Parathyroid adenoma (tissue), 2 donors: ENCODE measurements at regions not wholly inside any gene's neighbourhood (a gene's known extent, or its start where the extent isn't known, plus 50 kb on each side); places are given as distances from the start of the nearest gene placed in this dataset.

Experiments
- H2AFZ ChIP-seq: fragments of 300-600 bp; sonication (generic); one replicate; pipeline ENCODE4 v1.7.0; 2017; ENCODE audit warnings: antibody characterized with exemption, mild to moderate bottlenecking
- H3K27ac ChIP-seq: fragments of 300-600 bp; sonication (generic); one replicate; pipeline ENCODE4 v1.7.0; 2017
- H3K27me3 ChIP-seq: fragments of 300-600 bp; sonication (generic); one replicate; pipeline ENCODE4 v1.7.0; 2017; ENCODE audit warnings: low read length; ENCODE audit not compliant: control insufficient read depth, insufficient read depth
- H3K36me3 ChIP-seq: fragments of 300-600 bp; sonication (generic); one replicate; pipeline ENCODE4 v1.7.0; 2017; ENCODE audit warnings: low read length; ENCODE audit not compliant: control insufficient read depth, insufficient read depth
- H3K4me1 ChIP-seq: fragments of 300-600 bp; sonication (generic); one replicate; pipeline ENCODE4 v1.7.0; 2017; ENCODE audit warnings: control low read depth
- H3K4me2 ChIP-seq: fragments of 300-600 bp; sonication (generic); one replicate; pipeline ENCODE4 v1.7.0; 2017; ENCODE audit warnings: low read length
- H3K4me3 ChIP-seq: fragments of 300-600 bp; sonication (generic); one replicate; pipeline ENCODE4 v1.7.0; 2017; ENCODE audit warnings: low read depth, low read length
- H3K79me2 ChIP-seq: fragments of 300-600 bp; sonication (generic); one replicate; pipeline ENCODE4 v1.7.0; 2017; ENCODE audit warnings: control low read depth
- H3K9ac ChIP-seq: fragments of 300-600 bp; sonication (generic); one replicate; pipeline ENCODE4 v1.7.0; 2017; ENCODE audit warnings: mild to moderate bottlenecking
- H3K9me3 ChIP-seq: fragments of 300-600 bp; sonication (generic); one replicate; pipeline ENCODE4 v1.7.0; 2017; ENCODE audit warnings: low read length; ENCODE audit not compliant: control insufficient read depth
- TF ChIP-seq, protein P1 (sequence below): fragments of 300-600 bp; sonication (generic); IDR thresholded peaks from one replicate; pipeline ENCODE4 v1.7.0; 2017; ENCODE audit warnings: antibody characterized with exemption, mild to moderate bottlenecking
- donor health status: primary hyperparathyroidism.

DNA sequence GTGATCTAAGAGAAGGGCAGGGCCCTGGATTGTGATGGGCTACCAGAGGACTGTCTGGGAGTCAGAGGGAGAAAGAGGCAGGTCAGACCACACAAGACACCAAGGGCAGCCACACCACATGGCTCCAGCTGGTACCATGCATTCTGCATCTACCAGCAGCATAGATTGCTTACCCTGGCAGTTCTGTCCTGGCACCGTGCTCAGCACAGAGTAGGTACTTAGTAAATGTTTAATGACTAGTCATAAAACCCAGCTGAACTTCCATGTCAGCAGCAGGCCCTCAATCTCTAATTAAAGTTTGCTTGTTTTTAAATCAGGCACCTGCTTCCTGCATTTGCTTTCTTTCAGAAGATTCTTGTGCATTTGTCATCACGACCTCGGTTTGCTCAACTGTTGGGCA is 77.3 kb upstream of the ATP2B2 start:
- no peaks in the 10 kb centered on the region for H3K36me3 ChIP-seq
- no peak overlapping the region for H3K27ac ChIP-seq
- H3K9me3 ChIP-seq, result no peaks in the 10 kb centered on the region
- no peak overlapping the region for H2AFZ ChIP-seq
- H3K4me3 ChIP-seq, result no peak overlapping the region
- H3K4me2 ChIP-seq, result no peak overlapping the region
- H3K79me2 ChIP-seq, result no peaks in the 10 kb centered on the region
- H3K9ac ChIP-seq, result no peak overlapping the region
- TF ChIP-seq, protein P1, sequence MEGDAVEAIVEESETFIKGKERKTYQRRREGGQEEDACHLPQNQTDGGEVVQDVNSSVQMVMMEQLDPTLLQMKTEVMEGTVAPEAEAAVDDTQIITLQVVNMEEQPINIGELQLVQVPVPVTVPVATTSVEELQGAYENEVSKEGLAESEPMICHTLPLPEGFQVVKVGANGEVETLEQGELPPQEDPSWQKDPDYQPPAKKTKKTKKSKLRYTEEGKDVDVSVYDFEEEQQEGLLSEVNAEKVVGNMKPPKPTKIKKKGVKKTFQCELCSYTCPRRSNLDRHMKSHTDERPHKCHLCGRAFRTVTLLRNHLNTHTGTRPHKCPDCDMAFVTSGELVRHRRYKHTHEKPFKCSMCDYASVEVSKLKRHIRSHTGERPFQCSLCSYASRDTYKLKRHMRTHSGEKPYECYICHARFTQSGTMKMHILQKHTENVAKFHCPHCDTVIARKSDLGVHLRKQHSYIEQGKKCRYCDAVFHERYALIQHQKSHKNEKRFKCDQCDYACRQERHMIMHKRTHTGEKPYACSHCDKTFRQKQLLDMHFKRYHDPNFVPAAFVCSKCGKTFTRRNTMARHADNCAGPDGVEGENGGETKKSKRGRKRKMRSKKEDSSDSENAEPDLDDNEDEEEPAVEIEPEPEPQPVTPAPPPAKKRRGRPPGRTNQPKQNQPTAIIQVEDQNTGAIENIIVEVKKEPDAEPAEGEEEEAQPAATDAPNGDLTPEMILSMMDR, result no peak
- H3K4me1 ChIP-seq, result no peaks in the 10 kb centered on the region
- no peaks in the 10 kb centered on the region for H3K27me3 ChIP-seq

DNA sequence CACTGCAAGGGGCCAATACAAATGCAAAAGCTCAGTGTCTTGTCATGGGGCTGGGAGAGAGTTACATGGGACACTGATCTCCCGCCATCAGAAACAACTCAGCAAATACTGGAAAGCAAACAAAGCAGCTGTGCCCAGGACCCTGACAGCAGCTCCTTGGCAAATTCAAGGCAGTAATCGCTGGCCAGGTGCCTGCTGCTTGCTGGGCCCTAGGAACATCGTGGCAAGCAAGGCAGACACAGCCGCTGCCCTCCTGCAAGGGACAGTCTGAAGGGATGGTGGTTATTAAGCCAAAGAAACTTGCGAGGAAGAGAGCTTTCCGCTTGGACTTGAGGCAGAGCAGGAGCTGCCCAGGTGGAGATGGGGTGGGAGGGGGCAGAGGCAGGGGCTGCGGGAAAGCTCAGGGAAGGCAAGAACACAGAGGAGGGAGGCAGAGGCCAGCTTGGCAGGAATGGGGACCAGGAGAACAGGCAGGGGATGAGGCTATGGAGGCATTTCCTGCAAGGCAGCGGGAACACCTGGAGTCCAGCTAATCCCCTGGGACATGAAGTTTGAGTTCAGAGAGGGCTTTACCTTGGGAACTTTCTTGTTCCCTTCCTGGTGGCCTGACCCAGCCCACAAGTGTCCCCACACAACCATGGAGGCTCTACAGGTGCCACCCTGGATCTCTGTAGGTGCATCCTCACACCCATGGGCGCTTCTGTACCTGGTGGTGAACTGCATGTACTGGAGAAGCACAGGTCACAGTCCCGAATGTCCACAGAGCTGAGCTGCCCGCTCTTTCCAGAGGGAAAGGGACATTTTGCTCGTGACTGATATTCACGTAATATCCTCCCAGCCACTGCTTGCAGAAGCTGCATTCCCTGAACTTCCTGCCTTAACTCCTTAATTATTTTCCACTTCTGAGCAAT is 78.7 kb upstream of the ATP2B2 start:
- no peaks in the 10 kb centered on the region for H3K27me3 ChIP-seq

DNA sequence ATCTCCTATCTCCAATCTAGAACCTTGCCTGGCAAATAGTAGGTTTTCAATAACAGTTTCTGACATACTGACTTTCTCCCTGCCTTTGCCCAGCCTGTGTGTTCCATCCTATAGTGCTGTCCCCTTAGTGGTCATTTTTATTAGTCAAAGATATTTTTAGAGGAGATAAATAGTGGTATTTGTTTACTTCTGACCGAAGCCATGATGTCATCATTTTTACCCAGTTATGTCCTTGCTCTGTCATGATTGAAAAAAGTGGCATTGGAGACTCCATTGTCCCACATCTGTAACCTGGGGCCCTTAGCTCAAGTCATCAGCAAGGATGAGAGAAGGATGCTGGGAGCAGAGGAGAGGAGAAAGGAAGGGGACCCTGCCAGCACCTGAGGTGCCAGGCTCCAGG is 80.6 kb upstream of the ATP2B2 start:
- H3K4me1 ChIP-seq, result no peaks in the 10 kb centered on the region
- no peak overlapping the region for H3K9ac ChIP-seq
- no peak overlapping the region for H3K4me3 ChIP-seq
- no peaks in the 10 kb centered on the region for H3K9me3 ChIP-seq
- H3K27me3 ChIP-seq, result no peaks in the 10 kb centered on the region
- no peaks in the 10 kb centered on the region for H3K36me3 ChIP-seq
- TF ChIP-seq, protein P1, result no peak
- no peak overlapping the region for H3K27ac ChIP-seq
- no peaks in the 10 kb centered on the region for H3K79me2 ChIP-seq
- H3K4me2 ChIP-seq, result no peak overlapping the region
- no peak overlapping the region for H2AFZ ChIP-seq

More for the DNA sequence above, 78.7 kb upstream of the ATP2B2 start:
- H3K4me3 ChIP-seq, result no peak overlapping the region
- H2AFZ ChIP-seq, result no peak overlapping the region
- H3K36me3 ChIP-seq, result no peaks in the 10 kb centered on the region
- no peaks in the 10 kb centered on the region for H3K79me2 ChIP-seq
- no peaks in the 10 kb centered on the region for H3K4me1 ChIP-seq
- no peak overlapping the region for H3K9ac ChIP-seq
- no peak overlapping the region for H3K27ac ChIP-seq
- TF ChIP-seq, protein P1, result no peak
- H3K9me3 ChIP-seq, result no peaks in the 10 kb centered on the region
- H3K4me2 ChIP-seq, result no peak overlapping the region

DNA sequence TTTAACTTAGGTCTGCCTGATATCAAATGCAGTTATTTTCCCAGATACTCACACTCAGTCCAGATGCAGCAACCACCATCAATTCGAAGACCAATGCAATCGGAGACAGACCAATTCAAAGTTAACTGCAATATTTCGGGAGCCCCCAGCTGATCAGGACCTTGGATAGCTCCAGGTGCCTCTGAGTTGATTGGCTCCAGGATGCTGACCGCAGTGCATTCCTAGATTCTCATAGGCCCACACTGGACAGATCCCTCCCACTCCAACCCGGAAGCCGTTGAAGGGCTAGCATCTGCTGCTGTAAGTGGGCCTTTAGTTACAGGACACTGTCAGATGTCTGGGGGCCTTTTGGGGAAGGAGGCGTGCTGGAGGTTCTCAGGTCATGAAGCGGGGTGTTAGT is 89.5 kb upstream of the ATP2B2 start:
- H3K27ac ChIP-seq, result no peak overlapping the region
- H3K9me3 ChIP-seq, result no peaks in the 10 kb centered on the region
- no peaks in the 10 kb centered on the region for H3K36me3 ChIP-seq
- H3K9ac ChIP-seq, result no peak overlapping the region
- no peaks in the 10 kb centered on the region for H3K4me1 ChIP-seq
- no peak overlapping the region for H3K4me3 ChIP-seq
- TF ChIP-seq, protein P1, result no peak
- no peaks in the 10 kb centered on the region for H3K27me3 ChIP-seq
- H2AFZ ChIP-seq, result no peak overlapping the region
- no peak overlapping the region for H3K4me2 ChIP-seq
- H3K79me2 ChIP-seq, result no peaks in the 10 kb centered on the region
